HCEC 1CT (cell line): ENCODE measurements at regions not wholly inside any gene's neighbourhood (a gene's known extent, or its start where the extent isn't known, plus 50 kb on each side); places are given as distances from the start of the nearest gene placed in this dataset.
A peak's percentile ranks its signal among the peaks of the same experiment; 100 is the strongest.
"Not testable (repeated sequence)": the region's sequence is repeated elsewhere in the genome, so short reads cannot be mapped to it uniquely, and the experiment has no call there.

Source experiments
- DNase-seq: peaks from one replicate; pipeline ENCODE4 v3.0.0-alpha.2; 2017

DNA sequence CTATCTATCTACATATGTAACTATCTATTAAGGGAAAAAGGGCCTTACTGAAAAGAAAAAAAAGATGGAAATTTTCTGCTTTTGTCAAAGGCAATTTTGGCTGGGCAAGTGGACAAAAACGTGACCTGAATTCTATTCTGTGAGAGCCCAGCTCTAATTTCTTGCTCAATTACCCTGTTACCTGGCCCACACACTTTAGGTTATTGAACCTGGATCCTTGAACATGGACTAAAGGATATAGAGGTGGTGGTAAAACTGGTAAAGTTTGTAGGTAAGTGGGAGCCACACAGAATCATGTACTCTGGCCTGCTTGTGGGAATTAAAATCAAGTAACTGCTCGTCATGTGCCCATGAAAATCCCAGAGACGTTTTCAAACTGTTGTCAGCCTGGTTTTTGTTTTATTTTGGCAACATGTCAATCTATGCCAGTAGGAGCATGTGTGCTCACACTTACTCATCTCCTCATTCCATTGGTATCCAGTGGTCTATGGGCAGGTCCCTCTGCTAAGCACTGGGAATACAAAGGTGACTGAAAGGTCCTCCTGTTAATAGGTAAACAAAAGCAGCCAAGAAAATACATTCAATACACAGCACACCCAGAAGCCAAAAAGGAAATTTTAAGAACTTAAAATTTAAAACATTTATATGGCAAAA is 113.7 kb upstream of the WARS2 start:
- DNase-seq: peak; percentile 6

- DNase-seq: not testable (repeated sequence)
Measured at GRCh38 chr1:119256089-119256488, 112.5 kb upstream of the HAO2 start.

- no peak for DNase-seq
Measured at GRCh38 chr1:119260506-119260905, 108.1 kb upstream of the HAO2 start.

DNA sequence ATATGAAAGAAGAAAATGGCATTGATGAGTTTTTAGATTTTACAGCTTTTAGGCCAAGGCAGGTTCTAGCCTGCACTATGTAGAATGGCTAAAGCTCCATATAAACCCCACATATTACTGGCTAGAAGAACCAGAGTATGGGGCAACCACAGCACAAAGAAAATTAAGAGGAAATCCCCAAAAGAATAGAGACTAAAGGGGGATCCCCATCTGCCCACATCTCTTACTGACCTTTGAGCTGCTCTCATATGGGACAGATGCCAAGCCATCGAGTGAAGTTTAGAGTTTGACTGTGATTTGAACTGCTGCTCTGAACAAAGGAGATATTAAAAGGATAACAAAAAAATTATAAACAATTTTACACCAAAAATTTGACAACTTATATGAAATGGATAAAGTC is 102.2 kb upstream of the HAO2 start:
- no peak for DNase-seq

- no peak for DNase-seq
Measured at GRCh38 chr1:119266858-119267257, 101.7 kb upstream of the HAO2 start.

DNA sequence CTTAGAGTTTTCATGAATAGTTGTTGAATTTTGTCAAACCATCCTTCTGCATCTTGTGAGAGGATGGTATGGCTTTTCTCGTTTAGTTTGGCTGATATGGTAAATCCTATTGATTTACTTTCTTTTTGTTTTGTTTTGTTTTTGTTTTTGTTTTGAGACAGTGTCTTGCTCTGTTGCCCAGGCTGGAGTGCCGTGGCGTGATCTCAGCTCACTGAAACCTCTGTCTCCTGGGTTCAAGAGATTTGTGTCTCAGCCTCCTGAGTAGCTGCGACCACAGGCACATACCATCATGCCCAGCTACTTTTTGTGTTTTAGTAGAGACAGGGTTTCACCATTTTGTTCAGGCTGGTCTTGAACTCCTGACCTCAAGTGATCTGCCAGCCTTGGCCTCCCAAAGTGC is 101.3 kb upstream of the HAO2 start:
- not testable (repeated sequence) for DNase-seq

GRCh38 chr1:119268879-119269278 is 99.7 kb upstream of the HAO2 start:
- DNase-seq: no peak

DNA sequence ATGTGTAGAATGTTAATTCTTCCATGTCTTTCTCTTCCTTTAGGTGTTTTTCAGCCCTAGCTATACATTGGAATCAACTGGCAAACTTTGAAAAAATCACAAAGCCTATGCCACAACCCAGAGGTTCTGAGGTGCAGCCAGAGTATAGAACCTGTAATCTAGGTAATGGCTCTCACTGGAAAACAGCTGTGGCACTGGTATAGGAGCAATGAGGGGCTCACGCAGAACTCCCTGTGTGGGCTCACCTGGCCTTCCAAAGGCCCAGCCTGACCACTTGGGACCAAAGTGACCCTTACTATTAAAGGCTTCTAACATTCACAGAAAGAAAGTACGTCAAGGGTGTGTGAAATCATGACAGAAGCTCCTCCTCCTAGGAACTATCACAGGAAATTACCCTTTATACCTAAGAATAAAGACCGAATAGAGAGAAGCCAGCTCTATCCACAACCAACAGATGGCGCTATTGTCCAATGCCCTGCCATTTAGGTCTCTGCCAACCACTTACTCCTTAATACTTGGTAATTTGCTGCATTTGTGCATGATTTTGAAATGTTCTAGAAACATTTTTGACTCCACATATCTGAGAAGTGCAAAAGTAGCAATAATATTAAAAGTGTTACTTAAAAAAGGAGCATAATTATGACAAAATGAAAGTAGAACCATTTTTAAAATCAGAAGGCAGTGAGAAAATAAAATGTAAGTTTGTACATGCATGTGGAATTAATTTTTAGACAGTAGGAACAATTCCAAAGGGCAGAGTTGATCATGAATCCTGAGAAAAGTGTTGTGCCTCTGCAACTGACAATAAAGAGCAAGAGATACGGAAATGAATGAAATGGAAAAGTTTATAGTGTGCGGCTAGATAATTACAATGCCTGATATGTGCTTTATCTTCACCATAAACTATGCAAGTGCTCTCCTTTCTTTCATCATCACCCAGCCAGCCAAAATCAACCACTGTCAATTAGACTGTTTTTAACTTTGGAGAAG is 93.1 kb upstream of the HAO2 start:
- peak; percentile 63 for DNase-seq

DNA sequence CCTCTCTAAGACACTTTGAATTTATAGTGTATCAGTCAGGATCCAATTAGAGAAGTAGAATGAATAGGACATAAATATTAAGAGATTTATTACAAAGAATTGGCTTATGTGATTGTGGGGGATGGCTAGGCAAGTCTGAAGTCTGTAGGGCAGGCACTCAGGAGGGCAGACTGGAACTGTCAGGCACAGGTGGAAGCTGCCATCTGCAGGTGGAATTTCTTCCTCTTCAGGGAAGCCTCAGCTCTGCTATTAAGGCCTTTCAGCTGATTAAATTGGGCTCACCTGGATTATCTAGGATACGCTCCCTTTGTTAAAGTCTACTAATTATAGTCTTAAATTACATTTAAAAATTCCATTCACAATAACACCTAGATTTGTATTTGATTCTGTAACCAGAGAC is 92.0 kb upstream of the HAO2 start:
- DNase-seq: no peak

GRCh38 chr1:119279456-119280381 is 88.9 kb upstream of the HAO2 start:
- DNase-seq: peak; percentile 89

DNA sequence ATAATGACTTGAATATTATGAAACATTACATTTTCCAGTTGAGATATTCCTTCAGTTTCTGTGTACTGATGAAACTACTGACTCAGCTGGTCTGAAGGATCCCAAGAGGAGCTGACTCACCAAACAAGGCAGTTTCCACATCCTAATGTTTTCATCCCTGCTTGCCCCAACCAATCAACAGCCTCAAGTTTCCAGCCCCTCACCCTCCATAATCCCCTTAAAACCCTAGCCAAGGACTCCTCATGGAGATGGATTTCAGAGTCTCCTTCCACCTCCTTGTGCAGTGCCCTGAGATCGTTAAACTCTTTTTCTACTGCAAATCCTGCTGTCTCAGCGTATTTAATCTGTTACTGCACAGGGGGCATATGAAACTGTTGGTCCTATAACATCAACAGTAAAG is 83.1 kb upstream of the HAO2 start:
- peak; percentile 86 for DNase-seq

DNA sequence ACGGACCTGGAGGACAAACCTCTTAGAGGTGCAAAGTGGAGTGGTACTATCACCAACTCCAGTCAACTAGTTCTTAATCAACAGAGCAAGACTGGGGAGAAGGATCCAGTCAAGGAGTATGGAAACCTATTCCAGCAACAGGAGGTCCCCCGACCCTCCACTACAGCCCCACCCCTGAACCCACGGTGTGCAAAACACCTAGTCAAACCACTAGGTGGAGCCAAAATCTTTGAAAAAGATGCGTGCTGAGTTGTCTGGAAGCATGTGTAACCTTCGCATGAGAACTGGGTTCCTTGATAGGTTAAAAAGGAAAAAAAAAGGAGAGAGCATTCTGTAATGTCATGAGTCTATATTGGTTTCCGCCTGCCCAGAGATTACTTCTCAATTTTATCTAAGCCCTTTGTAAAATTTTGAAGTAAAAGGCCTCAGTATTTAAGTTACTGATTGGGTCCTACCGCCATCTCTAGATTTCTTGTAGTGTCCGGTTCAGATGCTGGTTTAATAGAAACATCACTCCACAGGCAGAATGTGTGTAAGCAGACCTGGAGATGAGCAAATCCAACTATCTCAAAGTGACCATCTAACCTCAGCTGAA is 81.9 kb upstream of the HAO2 start:
- DNase-seq: peak; percentile 35

DNA sequence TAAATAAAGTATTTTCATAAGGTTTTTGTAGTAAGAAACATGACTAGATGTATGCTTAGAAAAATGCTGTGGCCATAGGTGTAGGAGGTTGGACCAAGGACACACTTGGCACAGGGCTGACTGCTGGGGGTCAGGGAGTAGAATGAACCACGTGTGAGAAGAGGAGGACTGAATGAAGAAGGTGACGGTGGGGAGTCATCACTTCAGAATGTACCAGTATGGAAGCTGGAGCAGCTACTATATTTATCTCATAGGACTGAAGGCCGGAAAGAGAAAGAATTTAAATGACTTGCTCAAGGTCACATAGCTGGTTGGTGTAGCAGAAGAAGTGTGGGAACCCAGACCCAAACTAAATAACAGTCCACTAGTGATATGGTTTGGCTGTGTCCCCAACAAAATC is 79.8 kb upstream of the HAO2 start:
- DNase-seq: peak; percentile 38

DNA sequence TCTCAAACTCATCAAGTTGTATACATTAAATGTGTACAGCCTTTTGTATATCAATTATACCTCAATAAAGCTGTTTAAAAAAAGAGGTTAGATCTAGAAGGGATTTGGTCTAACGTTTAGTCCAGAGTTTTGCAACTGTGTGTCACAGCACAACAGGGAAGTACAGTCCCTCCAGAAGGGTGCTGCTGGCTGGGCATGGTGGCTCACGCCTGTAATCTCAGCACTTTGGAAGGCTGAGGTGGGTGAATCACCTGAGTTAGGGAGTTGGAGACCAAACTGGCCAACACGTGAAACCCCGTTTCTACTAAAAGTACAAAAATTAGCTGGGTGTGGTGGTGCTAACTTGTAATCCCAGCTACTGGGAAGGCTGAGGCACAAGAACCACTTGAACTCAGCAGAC is 78.3 kb upstream of the HAO2 start:
- no peak for DNase-seq

- no peak for DNase-seq
Measured at GRCh38 chr1:119291611-119292206, 76.9 kb upstream of the HAO2 start.

DNA sequence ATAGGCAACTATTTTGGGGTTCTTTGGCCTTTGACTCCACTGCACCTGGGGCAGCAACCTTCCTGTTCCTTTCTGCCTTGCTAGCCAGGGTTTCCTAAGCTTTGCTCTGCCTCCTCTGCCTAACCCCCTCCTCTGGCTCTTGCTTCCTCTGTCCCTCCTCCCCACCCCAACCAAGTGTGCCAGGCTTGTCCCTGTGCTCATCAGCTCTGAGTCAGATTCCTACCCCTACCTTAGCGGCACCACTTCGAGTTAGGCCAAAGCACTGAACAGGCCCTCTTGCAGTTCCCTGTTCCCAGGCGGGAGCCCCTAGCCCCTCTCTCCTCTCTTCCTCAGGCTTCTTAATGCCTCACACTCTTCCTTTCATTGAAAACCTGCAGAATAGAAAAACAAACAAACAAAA is 74.8 kb upstream of the HAO2 start:
- DNase-seq: no peak

- no peak for DNase-seq
Measured at GRCh38 chr1:119294199-119294598, 74.4 kb upstream of the HAO2 start.

GRCh38 chr1:119294722-119295121 is 73.9 kb upstream of the HAO2 start:
- no peak for DNase-seq

DNA sequence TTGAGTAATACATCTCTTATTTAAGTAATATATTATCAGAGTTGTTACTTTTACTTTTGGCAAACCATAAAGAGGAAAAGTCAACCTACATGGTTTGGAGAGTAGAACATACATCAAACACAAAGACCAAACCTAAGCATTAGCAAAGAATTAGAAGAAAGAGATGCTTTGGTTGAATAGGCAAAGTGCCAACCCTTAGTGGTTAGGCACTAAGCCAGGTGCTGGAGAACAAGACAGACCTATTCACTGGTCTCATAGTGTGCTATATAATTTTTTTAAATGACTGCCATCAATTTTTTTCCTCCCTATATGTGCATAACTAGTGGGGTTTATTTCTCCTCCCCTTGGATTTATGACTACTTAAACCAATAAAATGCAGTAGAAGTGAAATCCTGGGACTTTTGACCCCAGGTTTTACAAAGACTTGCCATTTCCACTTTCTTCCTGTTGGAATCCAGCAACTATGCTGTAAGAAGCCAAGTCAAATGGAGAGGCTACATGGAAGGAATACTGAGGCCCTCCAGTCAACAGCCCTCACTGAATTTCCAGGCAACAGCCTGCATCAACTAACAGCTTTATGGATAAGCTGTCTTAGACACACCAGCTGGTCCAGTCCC is 69.8 kb upstream of the HAO2 start:
- no peak for DNase-seq

- DNase-seq: no peak
Measured at GRCh38 chr1:119302011-119302410, 66.6 kb upstream of the HAO2 start.

GRCh38 chr1:119308130-119308700 is 60.4 kb upstream of the HAO2 start:
- DNase-seq: no peak
